OCI-M1 (cell line): ENCODE measurements at regions not wholly inside any gene's neighbourhood (a gene's known extent, or its start where the extent isn't known, plus 50 kb on each side); places are given as distances from the start of the nearest gene placed in this dataset.

Source experiments
- DNase-seq: peaks from one replicate; lab custom pipeline; 2025; lab: John Stamatoyannopoulos, UW

- DNase-seq, result no peak
Observed at GRCh38 chr5:13477118-13477737, 467.3 kb downstream of the DNAH5 start.

GRCh38 chr5:13472842-13473241, 471.6 kb downstream of the DNAH5 start:
- no peak for DNase-seq

GRCh38 chr5:13470975-13471374, 473.5 kb downstream of the DNAH5 start:
- no peak for DNase-seq

- DNase-seq, result no peak
Observed at GRCh38 chr5:13470263-13470662, 474.2 kb downstream of the DNAH5 start.

GRCh38 chr5:13464532-13465193, 479.8 kb downstream of the DNAH5 start:
- DNase-seq, result no peak

DNA sequence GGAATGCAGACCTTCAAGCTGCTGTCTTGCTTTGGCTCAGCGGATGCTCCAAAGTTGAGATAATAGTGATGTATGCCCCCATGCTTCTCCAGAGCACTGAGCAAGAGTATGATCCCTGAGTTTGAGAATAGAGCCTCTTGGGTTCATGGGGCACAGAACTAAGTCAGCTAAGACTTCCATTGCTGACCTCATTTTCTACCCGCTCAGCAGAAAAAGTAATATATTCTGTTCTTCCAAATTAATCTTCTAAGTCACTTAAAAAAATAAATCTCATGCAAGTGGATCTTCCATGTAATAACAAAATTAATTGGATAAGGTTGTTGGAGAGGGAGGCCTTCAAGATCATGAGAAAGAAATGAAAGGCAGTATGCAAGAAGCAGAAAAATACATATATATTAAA, 483.9 kb downstream of the DNAH5 start:
- no peak for DNase-seq

DNA sequence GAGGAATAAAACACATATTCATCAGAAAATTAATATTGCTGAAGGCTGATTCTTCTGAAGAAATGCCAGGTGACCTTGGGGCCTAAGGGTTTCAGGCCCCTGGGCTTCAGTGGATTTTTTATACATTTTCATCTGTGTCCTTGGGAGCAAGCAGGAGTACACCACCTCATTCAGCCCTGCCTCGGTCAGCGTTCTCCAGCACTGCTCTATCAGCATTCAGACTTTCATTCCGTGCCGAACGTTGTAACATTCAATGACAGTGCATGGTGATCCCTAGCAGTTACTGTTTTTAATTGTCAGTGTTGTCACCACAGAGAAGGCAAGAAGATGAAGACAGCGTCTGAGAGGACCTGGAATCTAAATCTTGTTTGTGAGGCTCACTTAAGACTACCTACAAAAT, 490.4 kb downstream of the DNAH5 start:
- DNase-seq, result no peak

DNA sequence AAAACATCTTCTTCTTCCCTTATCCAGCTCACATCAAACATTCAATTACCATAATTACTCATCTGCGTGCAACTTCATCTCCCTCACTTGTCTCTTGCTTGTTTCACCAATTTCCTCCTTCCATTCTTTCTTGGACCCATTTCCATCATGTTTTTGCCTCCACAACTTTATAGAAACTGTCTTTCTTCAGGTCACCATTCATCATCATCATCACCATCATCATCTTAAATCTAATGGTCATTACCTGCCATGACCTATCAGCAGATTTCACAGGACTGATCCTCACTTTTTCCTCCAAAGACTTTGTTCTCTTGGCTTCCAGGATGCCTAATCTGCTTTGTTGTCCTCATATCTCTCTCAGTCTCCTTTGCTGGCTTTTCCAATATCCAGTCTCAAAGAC, 495.6 kb downstream of the DNAH5 start:
- no peak for DNase-seq

- DNase-seq, result no peak
Observed at GRCh38 chr5:13439430-13439829, 505.1 kb downstream of the DNAH5 start.

DNA sequence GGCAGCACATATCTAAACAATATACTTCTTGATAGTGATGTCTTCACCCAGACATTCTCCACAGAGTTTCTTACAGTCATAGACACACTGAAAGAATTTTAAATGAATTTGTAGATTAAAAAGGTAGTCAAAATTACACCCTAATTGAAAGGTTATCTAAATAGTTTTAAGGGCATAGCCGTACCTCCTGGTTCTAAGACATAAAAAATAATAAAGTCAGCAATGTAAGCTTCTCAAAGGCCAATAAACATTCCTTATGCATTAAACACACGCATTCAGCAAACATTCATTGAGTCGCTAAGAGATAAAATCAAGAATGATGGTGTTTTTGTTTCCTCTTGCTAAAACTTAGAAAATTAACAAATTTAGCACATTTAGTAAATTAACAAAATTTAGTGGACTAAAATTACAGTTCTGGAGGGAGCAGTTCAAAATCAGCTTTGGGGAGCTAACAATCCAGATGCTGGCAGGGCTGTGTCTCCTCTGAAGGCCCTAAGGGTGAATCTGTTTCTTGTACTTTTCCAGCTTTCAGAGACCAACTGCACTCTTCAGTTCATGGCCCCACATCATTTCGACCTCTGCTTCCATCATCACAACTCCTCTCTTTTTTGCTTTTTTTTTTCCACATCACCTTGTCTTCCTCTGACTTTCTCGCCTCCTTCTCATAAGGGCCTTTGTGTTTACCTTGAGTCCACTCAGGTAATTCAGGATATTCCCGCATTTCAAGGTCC, 516.5 kb downstream of the DNAH5 start:
- no peak for DNase-seq

DNA sequence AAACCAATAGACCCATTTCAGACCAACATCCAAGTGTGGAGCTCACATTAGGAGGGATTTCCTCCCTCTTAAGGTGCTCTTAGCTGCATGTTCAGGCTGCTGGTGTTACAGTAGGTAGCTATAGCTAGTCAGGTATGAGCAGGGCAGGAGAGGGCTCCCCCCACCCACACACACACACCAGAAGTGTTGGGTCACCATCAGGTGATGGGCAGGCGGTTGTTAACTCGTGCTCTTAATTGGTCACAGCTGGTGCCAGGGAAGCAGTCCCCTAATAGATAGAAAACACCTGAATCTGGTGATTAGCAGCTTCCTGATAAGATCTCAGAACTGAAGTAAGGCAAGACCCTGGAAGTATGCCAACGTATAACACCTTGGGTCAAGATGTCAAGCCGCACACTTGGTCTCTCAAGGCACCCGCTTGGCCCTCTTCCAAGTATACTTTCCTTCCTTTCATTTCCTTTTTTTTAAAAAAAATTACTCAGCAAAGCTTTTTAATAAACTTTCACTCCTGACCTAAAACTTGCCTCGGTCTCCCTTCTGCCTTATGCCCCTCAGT, 532.4 kb downstream of the DNAH5 start:
- DNase-seq, result no peak

DNA sequence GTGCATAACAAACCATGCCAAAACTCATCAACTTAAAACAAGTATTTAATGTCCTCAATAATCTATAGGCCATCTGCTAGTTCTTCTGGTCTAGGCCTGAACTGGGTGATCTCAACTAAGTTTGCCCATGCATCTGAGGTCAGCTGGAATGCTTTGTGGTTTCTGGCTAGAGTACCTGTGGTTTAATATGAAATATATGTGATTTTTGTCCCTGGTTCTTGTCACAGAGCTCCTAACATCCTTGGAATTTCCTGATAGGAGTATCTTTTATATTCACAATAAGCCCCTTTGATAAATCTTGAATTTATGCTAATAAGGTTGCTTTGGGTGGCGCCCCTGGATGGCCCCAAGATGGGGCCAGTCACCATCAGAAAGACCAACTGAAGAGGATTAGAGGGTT, 535.9 kb downstream of the DNAH5 start:
- DNase-seq, result no peak

GRCh38 chr5:13403351-13403750, 541.1 kb downstream of the DNAH5 start:
- DNase-seq, result peak; percentile 8

DNA sequence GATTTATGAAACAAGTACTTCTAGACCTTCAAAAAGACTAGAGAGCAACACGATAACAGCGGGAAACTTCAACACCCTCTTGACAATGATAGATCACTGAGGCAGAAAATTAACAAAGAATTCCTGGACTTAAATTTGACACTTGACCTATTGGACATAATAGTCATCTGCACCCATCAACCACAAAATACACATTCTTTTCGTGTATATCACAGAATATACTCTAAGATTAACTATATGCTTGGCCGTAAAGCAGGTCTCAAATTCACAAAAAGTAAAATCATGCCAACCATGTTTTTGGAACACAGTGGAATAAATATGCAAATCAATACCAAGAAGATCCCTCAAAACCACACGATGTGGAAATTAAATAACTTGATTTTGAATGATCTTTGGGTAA, 559.4 kb downstream of the DNAH5 start:
- DNase-seq, result no peak

DNA sequence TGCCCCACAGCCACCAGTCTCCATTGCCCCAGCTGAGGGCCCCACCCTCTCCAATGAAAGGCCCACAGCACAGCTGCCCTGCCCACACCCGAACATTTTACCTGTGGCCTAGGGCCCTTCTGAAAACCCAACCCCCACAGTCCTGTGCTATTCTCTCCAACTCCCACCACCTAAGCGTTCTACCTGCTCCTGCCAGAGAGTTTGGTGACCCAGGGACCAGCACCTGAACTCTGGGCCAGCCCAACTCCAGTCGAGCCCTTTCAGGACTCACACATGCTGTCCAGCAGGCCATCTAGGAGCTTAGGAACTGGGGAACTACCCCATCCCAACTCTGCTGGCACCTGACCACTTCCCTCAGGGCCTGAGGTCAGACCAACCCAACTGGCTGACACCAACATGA, 562.3 kb downstream of the DNAH5 start:
- DNase-seq, result no peak

DNA sequence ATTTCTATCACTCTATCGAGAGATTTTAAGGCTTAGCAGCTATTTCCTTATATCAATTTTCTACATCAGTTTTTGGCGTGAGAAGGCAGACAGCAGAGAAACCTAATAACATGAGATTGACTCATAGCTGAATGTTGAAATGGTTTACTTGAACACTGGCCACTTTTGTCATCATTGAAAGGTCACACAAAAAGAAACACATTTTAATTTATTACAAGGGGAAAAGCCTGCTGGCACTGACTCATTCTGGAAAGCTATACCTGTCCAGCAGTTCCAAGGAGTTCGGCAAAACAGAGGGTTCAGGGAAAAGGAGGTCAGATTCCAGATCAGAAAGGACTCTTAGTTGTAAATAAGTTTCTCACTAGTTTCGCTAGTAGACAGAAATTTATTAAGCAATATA, 566.4 kb downstream of the DNAH5 start:
- no peak for DNase-seq

- no peak for DNase-seq
Observed at GRCh38 chr5:13359344-13359743, 585.1 kb downstream of the DNAH5 start.

GRCh38 chr5:13358342-13358741, 586.1 kb downstream of the DNAH5 start:
- no peak for DNase-seq

DNA sequence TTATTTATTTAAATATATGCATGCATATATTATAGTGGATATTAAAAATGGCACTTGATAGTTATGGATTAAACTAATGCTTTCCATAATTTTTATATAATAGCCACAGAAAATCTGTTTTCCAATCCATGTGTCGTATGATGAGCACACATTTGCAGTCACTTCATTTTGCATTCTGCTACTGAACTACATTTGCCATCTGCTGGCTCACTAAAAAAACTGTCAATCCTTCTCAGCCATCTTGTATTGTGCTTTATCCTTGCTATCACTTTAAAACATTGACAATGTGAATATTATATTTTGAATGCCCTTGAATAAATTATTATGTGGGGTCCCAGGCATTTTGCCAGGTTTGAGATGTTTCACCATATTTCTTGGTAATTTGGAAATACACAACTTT, 586.6 kb downstream of the DNAH5 start:
- DNase-seq, result no peak

DNA sequence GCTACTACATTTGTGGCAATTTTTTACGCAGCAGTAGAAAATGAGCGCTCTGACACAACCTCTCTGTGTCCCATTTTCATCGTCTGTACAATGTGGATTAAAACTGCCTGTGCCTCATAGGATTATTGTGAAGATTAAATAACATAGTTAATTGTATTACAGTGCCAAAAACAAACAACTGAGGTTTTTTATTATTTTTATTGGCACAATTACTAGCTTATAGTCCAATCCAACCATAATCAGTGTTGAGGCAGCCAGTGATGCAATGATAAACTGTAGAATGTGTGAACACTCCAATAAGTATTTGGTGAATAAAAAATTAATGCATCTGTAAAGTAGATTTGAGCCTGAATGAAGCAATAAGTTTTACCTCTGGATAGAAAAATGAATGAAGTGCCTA, 588.3 kb downstream of the DNAH5 start:
- no peak for DNase-seq

GRCh38 chr5:13354611-13355010, 589.9 kb downstream of the DNAH5 start:
- DNase-seq, result no peak

GRCh38 chr5:13350767-13351166, 593.7 kb downstream of the DNAH5 start:
- no peak for DNase-seq

GRCh38 chr5:13348568-13348967, 595.9 kb downstream of the DNAH5 start:
- DNase-seq, result no peak
